ENCODE measurements at regions not wholly inside any gene's neighbourhood (a gene's known extent, or its start where the extent isn't known, plus 50 kb on each side); places are given as distances from the start of the nearest gene placed in this dataset.
"Not testable (repeated sequence)": the region's sequence is repeated elsewhere in the genome, so short reads cannot be mapped to it uniquely, and the experiment has no call there.

- no peak for DNase-seq (ENCODE audit: extremely low read depth, low read depth, low spot score)
Measured at GRCh38 chr17:53100126-53100525, 722.6 kb upstream of the KIF2B start.

- DNase-seq (ENCODE audit: extremely low read depth, low read depth, low spot score), result no peak
Measured at GRCh38 chr17:53093391-53093790, 729.3 kb upstream of the KIF2B start.

GRCh38 chr17:53092072-53092471, 730.7 kb upstream of the KIF2B start:
- DNase-seq (ENCODE audit: extremely low read depth, low read depth, low spot score), result no peak

GRCh38 chr17:53090770-53091169, 732.0 kb upstream of the KIF2B start:
- DNase-seq (ENCODE audit: extremely low read depth, low read depth, low spot score), result no peak

- no peak for DNase-seq (ENCODE audit: extremely low read depth, low read depth, low spot score)
Measured at GRCh38 chr17:53088481-53088880, 734.2 kb upstream of the KIF2B start.

GRCh38 chr17:53061446-53061845, 761.3 kb upstream of the KIF2B start:
- no peak for DNase-seq (ENCODE audit: extremely low read depth, low read depth, low spot score)

- DNase-seq (ENCODE audit: extremely low read depth, low read depth, low spot score), result no peak
Measured at GRCh38 chr17:53058031-53058430, 764.7 kb upstream of the KIF2B start.

- DNase-seq (ENCODE audit: extremely low read depth, low read depth, low spot score), result no peak
Measured at GRCh38 chr17:53046781-53047180, 775.9 kb upstream of the KIF2B start.

- peak; percentile 29 for DNase-seq (ENCODE audit: extremely low read depth, low read depth, low spot score)
Measured at GRCh38 chr17:53039981-53040380, 782.7 kb upstream of the KIF2B start.

GRCh38 chr17:53033297-53033696, 789.4 kb upstream of the KIF2B start:
- DNase-seq (ENCODE audit: extremely low read depth, low read depth, low spot score), result no peak

- DNase-seq (ENCODE audit: extremely low read depth, low read depth, low spot score), result peak; percentile 82
Measured at GRCh38 chr17:53032861-53033271, 789.9 kb upstream of the KIF2B start.

GRCh38 chr17:53017227-53017626, 805.5 kb upstream of the KIF2B start:
- DNase-seq (ENCODE audit: extremely low read depth, low read depth, low spot score), result no peak

- DNase-seq (ENCODE audit: extremely low read depth, low read depth, low spot score), result no peak
Measured at GRCh38 chr17:53016085-53016484, 806.6 kb upstream of the KIF2B start.

GRCh38 chr17:53012364-53012763, 810.4 kb upstream of the KIF2B start:
- no peak for DNase-seq (ENCODE audit: extremely low read depth, low read depth, low spot score)

GRCh38 chr17:53006006-53006405, 816.7 kb upstream of the KIF2B start:
- no peak for DNase-seq (ENCODE audit: extremely low read depth, low read depth, low spot score)

- no peak for DNase-seq (ENCODE audit: extremely low read depth, low read depth, low spot score)
Measured at GRCh38 chr17:53004902-53005301, 817.8 kb upstream of the KIF2B start.

GRCh38 chr17:52995881-52996280, 826.8 kb upstream of the KIF2B start:
- DNase-seq (ENCODE audit: extremely low read depth, low read depth, low spot score), result no peak

GRCh38 chr17:52995147-52995546, 827.6 kb upstream of the KIF2B start:
- DNase-seq (ENCODE audit: extremely low read depth, low read depth, low spot score), result no peak

GRCh38 chr17:52986056-52986662, 827.6 kb upstream of the CA10 start:
- DNase-seq (ENCODE audit: extremely low read depth, low read depth, low spot score), result no peak

GRCh38 chr17:52982331-52982730, 823.8 kb upstream of the CA10 start:
- DNase-seq (ENCODE audit: extremely low read depth, low read depth, low spot score), result no peak

GRCh38 chr17:52979921-52980320, 821.4 kb upstream of the CA10 start:
- DNase-seq (ENCODE audit: extremely low read depth, low read depth, low spot score), result no peak

GRCh38 chr17:52965856-52966255, 807.3 kb upstream of the CA10 start:
- no peak for DNase-seq (ENCODE audit: extremely low read depth, low read depth, low spot score)

GRCh38 chr17:52961751-52962150, 803.2 kb upstream of the CA10 start:
- not testable (repeated sequence) for DNase-seq (ENCODE audit: extremely low read depth, low read depth, low spot score)
